ENCODE measurements at regions not wholly inside any gene's neighbourhood (a gene's known extent, or its start where the extent isn't known, plus 50 kb on each side); places are given as distances from the start of the nearest gene placed in this dataset.

- peaks cover 2% of the 10 kb centered on the region for H3K27me3 Mint-ChIP-seq (ENCODE audit: insufficient read depth, low read depth, poor library complexity)
- H3K4me2 ChIP-seq: no peak overlapping the region
- peaks cover 14% of the 10 kb centered on the region for H3K4me1 Mint-ChIP-seq
- peak overlapping the region; percentile 87 for H2AFZ ChIP-seq
- peaks cover 16% of the 10 kb centered on the region; the same call in 1 of the 2 replicates for H3K4me1 ChIP-seq (ENCODE audit: insufficient read depth)
- H3K9me3 Mint-ChIP-seq: no peaks in the 10 kb centered on the region
- peaks cover 9% of the 10 kb centered on the region for H3K9me2 ChIP-seq (ENCODE audit: insufficient read depth)
- H3K27ac Mint-ChIP-seq: no peak overlapping the region
- H3K27ac ChIP-seq (ENCODE audit: low read depth): no peak overlapping the region
- H3K4me3 Mint-ChIP-seq: no peak overlapping the region
- H3K27me3 ChIP-seq (ENCODE audit: insufficient read depth): no peaks in the 10 kb centered on the region
- no peaks in the 10 kb centered on the region for H3K79me2 ChIP-seq (replicated peaks; ENCODE audit: insufficient read depth)
- TF ChIP-seq NANOG (IDR thresholded peaks at IDR 0.05; ENCODE audit: borderline replicate concordance) (no peak), CREB1 (CRISPR knock-in tag; IDR thresholded peaks at IDR 0.05; ENCODE audit: low read depth) (no peak), EZH2phosphoT487 (IDR thresholded peaks at IDR 0.05; ENCODE audit: unreplicated experiment) (no peak), STAT1 (IDR thresholded peaks at IDR 0.05; ENCODE audit: unreplicated experiment) (no peak), ETS1 (IDR thresholded peaks at IDR 0.05) (no peak), CTCF (conservative IDR thresholded peaks at IDR 0.05; ENCODE audit: low read depth in 2 of 2) (no peak), POLR2AphosphoS5 (IDR thresholded peaks at IDR 0.05; ENCODE audit: low read depth) (no peak), ZNF462 (CRISPR knock-in tag; IDR thresholded peaks at IDR 0.05) (no peak)
- H3K4me3 ChIP-seq: no peak overlapping the region
- no peak for ATAC-seq
- H4K20me1 ChIP-seq (replicated peaks; ENCODE audit: insufficient read depth): no peaks in the 10 kb centered on the region
- DNase-seq (ENCODE audit: low spot score): no peak
- H3K36me3 ChIP-seq (ENCODE audit: insufficient read depth): no peaks in the 10 kb centered on the region
- H3F3A ChIP-seq (replicated peaks; ENCODE audit: low read depth): no peaks in the 10 kb centered on the region
- no peaks in the 10 kb centered on the region for H3K36me3 Mint-ChIP-seq (ENCODE audit: low read depth)
These were observed 600.1 kb upstream of the KIRREL3 start for GRCh38 chr11:127600674-127601073.

All from GM23338 (cell line).